ENCODE measurements at regions not wholly inside any gene's neighbourhood (a gene's known extent, or its start where the extent isn't known, plus 50 kb on each side); places are given as distances from the start of the nearest gene placed in this dataset.

GRCh38 chr1:184244962-184245361 lies 141.9 kb upstream of the C1orf21 start:
- TF ChIP-seq CTCF (IDR thresholded peaks at IDR 0.05), result no peak
- TF ChIP-seq POLR2A (IDR thresholded peaks at IDR 0.05), result no peak
- TF ChIP-seq POLR2AphosphoS5 (IDR thresholded peaks at IDR 0.05; ENCODE audit: insufficient read depth in 1 of 2, low read depth in 1 of 2), result no peak

Data from vagina (tissue), 2 donors.